K562 (cell line): ENCODE measurements at regions not wholly inside any gene's neighbourhood (a gene's known extent, or its start where the extent isn't known, plus 50 kb on each side); places are given as distances from the start of the nearest gene placed in this dataset.

Experiments
- ATAC-seq: fragments of 200-7000 bp; cut with Tn5 transposase; 3 replicates; pipeline ENCODE4 v1.9.1; 2020; ENCODE audit warnings: moderate library complexity
- BruUV-seq: library from RNA; stranded (reverse); fragments of 400-500 nt; replicated peaks from 2 replicates; lab custom pipeline; 2021; lab: Mats Ljungman, UMichigan
- CTCF ChIA-PET: fragments of 300-600 bp; formaldehyde crosslinking; extraction: SDS; loops from one replicate; lab custom pipeline; 2021; ENCODE audit warnings: low intra/inter-chr PET ratio; lab: Yijun Ruan, JAX
- POLR2A ChIA-PET: fragments of 300-600, 350-650 bp; sonication (Branson Sonifier 250); formaldehyde crosslinking; extraction: SDS; loops from one replicate; lab custom pipeline; 2021; ENCODE audit warnings: antibody characterized with exemption, inconsistent platforms; lab: Yijun Ruan, JAX
- DNase-seq, 4 experiments: peaks; one replicate each; pipeline versions ENCODE4 v3.0.0 to v3.0.0-alpha.2; 2011 to 2018; ENCODE audit warnings: low spot score in 3 of 4, mixed read lengths in 3 of 4; ENCODE audit errors: extremely low read depth in 1 of 4
- FAIRE-seq: peaks from 2 replicates; lab custom pipeline; 2011; peaks lifted over from hg19 to GRCh38; lab: Jason Lieb, UNC
- H2AFZ ChIP-seq: 2 replicates; pipeline ENCODE4 v1.6.0; 2011; ENCODE audit warnings: low read depth, low read length, control low read depth, inconsistent platforms
- H3K27ac ChIP-seq: fragments of 200-600 bp; 3 replicates; pipeline ENCODE4 v1.8.0; 2011; ENCODE audit warnings: low read depth, mild to moderate bottlenecking, control low read depth, inconsistent platforms, low read length, moderate library complexity, mixed read lengths; ENCODE audit errors: extremely low read depth
- H3K27me3 ChIP-seq, 2 experiments: fragments of 300-600 bp in 1 of 2; 2 replicates in 1 of 2; 3 replicates in 1 of 2; pipeline versions ENCODE4 v1.6.0 to v1.8.0; 2011; ENCODE audit warnings: inconsistent platforms in 2 of 2, low read length in 2 of 2, mild to moderate bottlenecking in 1 of 2, mixed read lengths in 1 of 2, moderate library complexity in 1 of 2; ENCODE audit not compliant: control insufficient read depth in 2 of 2, insufficient read depth in 2 of 2
- H3K36me3 ChIP-seq: fragments of 300-600 bp; 3 replicates; pipeline ENCODE4 v1.8.0; 2011; ENCODE audit warnings: mild to moderate bottlenecking, low read length, inconsistent platforms; ENCODE audit not compliant: control insufficient read depth, insufficient read depth
- H3K4me1 ChIP-seq, 2 experiments: fragments of 200-600 bp in 1 of 2; replicated peaks in 1 of 2; 2 replicates in 1 of 2; 3 replicates in 1 of 2; pipeline versions ENCODE4 v1.5.1 to v1.8.0; 2011; ENCODE audit warnings: inconsistent platforms in 2 of 2, low read length in 2 of 2, mild to moderate bottlenecking in 1 of 2, mixed read lengths in 1 of 2, moderate library complexity in 1 of 2; ENCODE audit not compliant: control insufficient read depth in 2 of 2, insufficient read depth in 2 of 2
- H3K4me2 ChIP-seq: 2 replicates; pipeline ENCODE4 v1.6.1; 2011; ENCODE audit warnings: low read length, control low read depth, inconsistent platforms, mixed read lengths; ENCODE audit not compliant: insufficient read depth
- H3K4me3 ChIP-seq: fragments of 200-600 bp; sonication (generic), shearing (Covaris generic); 2 replicates; pipeline ENCODE4 v1.5.1; 2016; ENCODE audit warnings: control low read depth, inconsistent platforms
- H3K79me2 ChIP-seq: fragments of 200-600 bp; 3 replicates; pipeline ENCODE4 v1.8.0; 2011; ENCODE audit warnings: low read length, inconsistent platforms; ENCODE audit not compliant: control insufficient read depth, insufficient read depth
- H3K9ac ChIP-seq, 2 experiments: 2 replicates each; pipeline versions ENCODE4 v1.6.0 to v1.6.1; 2011; ENCODE audit warnings: low read depth in 2 of 2, low read length in 2 of 2, control low read depth in 1 of 2, inconsistent platforms in 1 of 2, mild to moderate bottlenecking in 1 of 2, mixed read lengths in 1 of 2; ENCODE audit not compliant: insufficient read depth in 1 of 2
- H3K9me1 ChIP-seq: one replicate; pipeline ENCODE4 v1.6.0; 2011; ENCODE audit warnings: inconsistent platforms, mild to moderate bottlenecking, low read length, moderate library complexity; ENCODE audit not compliant: control insufficient read depth, insufficient read depth
- H3K9me3 ChIP-seq: replicated peaks from 2 replicates; pipeline ENCODE4 v1.5.1; 2011; ENCODE audit warnings: low read depth, low read length, inconsistent platforms; ENCODE audit not compliant: control insufficient read depth, insufficient read depth
- H4K20me1 ChIP-seq: replicated peaks from 2 replicates; pipeline ENCODE4 v1.6.1; 2011; ENCODE audit warnings: low read length, inconsistent platforms, mixed read lengths; ENCODE audit not compliant: control insufficient read depth, insufficient read depth
- ADNP ChIP-seq: fragments of 200-800 bp; sonication (Bioruptor generic); IDR thresholded peaks from 2 replicates; pipeline ENCODE4 v1.6.1; 2016; ENCODE audit warnings: missing genetic modification characterization, missing compliant biosample characterization
- CBX3 ChIP-seq, 2 experiments: IDR thresholded peaks; 1 replicate in 1 of 2; 2 replicates in 1 of 2; pipeline ENCODE4 v1.6.1; 2012; ENCODE audit warnings: inconsistent platforms in 2 of 2, low read length in 2 of 2, borderline replicate concordance in 1 of 2, control low read depth in 1 of 2
- DACH1 ChIP-seq: fragments of 450-650 bp; IDR thresholded peaks from 2 replicates; pipeline ENCODE4 v1.6.1; 2018; ENCODE audit not compliant: partially characterized antibody
- EP300 ChIP-seq: IDR thresholded peaks from 2 replicates; pipeline ENCODE4 v1.6.1; 2012; ENCODE audit warnings: low read length, improper control_type of control experiment
- ETV5 ChIP-seq: sonication (generic); formaldehyde crosslinking; IDR thresholded peaks from 2 replicates; pipeline ENCODE4 v1.4.0; 2020; ENCODE audit warnings: low read depth, mild to moderate bottlenecking, missing genetic modification reagents
- HMG20B ChIP-seq: fragments of 250-450 bp; sonication (Bioruptor Pico); IDR thresholded peaks from 2 replicates; pipeline ENCODE4 v1.5.0; 2021; ENCODE audit warnings: mild to moderate bottlenecking
- TEAD2 ChIP-seq: fragments of 450-650 bp; IDR thresholded peaks from 2 replicates; pipeline ENCODE4 v1.6.1; 2016; ENCODE audit warnings: missing genetic modification characterization, control low read depth, missing compliant biosample characterization
- XRCC4 ChIP-seq: IDR thresholded peaks from one replicate; pipeline ENCODE4 v1.6.1; 2011; ENCODE audit not compliant: insufficient read depth, insufficient read length; ENCODE audit errors: extremely low read depth
- ZNF324 ChIP-seq: fragments of 250-450 bp; sonication (Bioruptor Pico); IDR thresholded peaks from 2 replicates; pipeline ENCODE4 v1.4.0; 2020; ENCODE audit warnings: mild to moderate bottlenecking
- ZNF57 ChIP-seq: fragments of 450-650 bp; formaldehyde crosslinking; IDR thresholded peaks from 2 replicates; pipeline ENCODE4 v1.4.0; 2020; ENCODE audit warnings: mild to moderate bottlenecking, moderate library complexity
- ZNF778 ChIP-seq: fragments of 450-650 bp; formaldehyde crosslinking; IDR thresholded peaks from 2 replicates; pipeline ENCODE4 v1.4.0; 2020; ENCODE audit warnings: mild to moderate bottlenecking, moderate library complexity
- WGBS: fragments of 100-300 bp; shearing (Covaris generic); methylation state at CpG from one replicate; pipeline ENCODE4 v1.1.6; 2016; ENCODE audit warnings: low coverage, mixed read lengths; ENCODE audit not compliant: insufficient coverage; ENCODE audit errors: missing lambda C conversion rate; 5-methylcytosine and 5-hydroxymethylcytosine counted together
- in situ Hi-C: fragments of 300-500 bp; cut with MboI; formaldehyde crosslinking; loops from 4 replicates; pipeline ENCODE4 v1.15.0; 2018; ENCODE audit warnings: inconsistent platforms, mixed read lengths
- intact Hi-C: fragments of 100-400 bp; cut with micrococcal nuclease; formaldehyde crosslinking; loops from 2 replicates; pipeline ENCODE4 v1.14.2; 2022
- TF ChIP-seq, protein P1 (sequence below): fragments of 250-450 bp; sonication (Bioruptor Pico); IDR thresholded peaks from 2 replicates; pipeline ENCODE4 v1.8.0; 2022; ENCODE audit warnings: inconsistent platforms, mild to moderate bottlenecking, moderate library complexity, borderline replicate concordance
- TF ChIP-seq, protein P2 (sequence below): fragments of 450-650 bp; conservative IDR thresholded peaks from 2 replicates; pipeline ENCODE4 v1.6.1; 2016; ENCODE audit warnings: missing genetic modification characterization, low read depth, mild to moderate bottlenecking, control low read depth, missing compliant biosample characterization

DNA sequence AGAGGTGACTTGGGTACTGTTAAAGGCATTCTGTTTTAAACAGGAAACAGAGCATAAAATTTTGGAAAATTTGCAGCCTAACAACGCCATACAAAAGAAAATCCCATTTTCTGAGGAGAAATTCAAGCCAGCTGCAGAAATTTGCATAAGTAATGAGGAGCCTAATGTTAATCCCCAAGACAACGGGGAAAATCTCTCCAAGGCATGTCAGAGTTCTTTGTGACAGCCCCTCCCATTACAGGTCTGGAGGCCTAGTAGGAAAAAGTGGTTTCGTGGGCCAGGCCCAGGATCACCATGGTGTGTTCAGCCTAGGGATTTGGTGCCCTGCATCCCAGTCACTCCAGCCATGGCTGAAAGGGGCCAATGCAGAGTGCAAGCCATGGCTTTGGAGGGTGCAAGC lies 1333.1 kb upstream of the TENM4 start:
- ChIA-PET POLR2A (no interaction called here), CTCF (no interaction called here)
- Histone ChIP-seq H3K36me3 (no peaks in the 10 kb centered on the region), H2AFZ (no peak overlapping the region), H3K4me3 (no peak overlapping the region), H3K9me1 (no peaks in the 10 kb centered on the region), H3K9me3 (no peaks in the 10 kb centered on the region), H4K20me1 (no peaks in the 10 kb centered on the region), H3K4me1 (no peaks in the 10 kb centered on the region), H3K27me3 (no peaks in the 10 kb centered on the region), H3K9ac (no peak overlapping the region), H3K79me2 (no peaks in the 10 kb centered on the region), H3K27ac (no peak overlapping the region), H3K4me2 (no peak overlapping the region)
- FAIRE-seq (no peak), ATAC-seq (no peak), DNase-seq (no peak)
- 0% methylated on average over 3 of the region's 3 CpGs for WGBS
- no peak for TF ChIP-seq CBX3 (IDR thresholded peaks at IDR 0.05; ENCODE audit: borderline replicate concordance in 1 of 2, low read length in 2 of 2)
- TF ChIP-seq ZNF57: no peak
- no peak for TF ChIP-seq ZNF778 (CRISPR knock-in tag)
- TF ChIP-seq TEAD2: no peak
- no peak for TF ChIP-seq ADNP (tag)
- no peak for TF ChIP-seq DACH1
- no peak for TF ChIP-seq HMG20B (CRISPR knock-in tag)
- no peak for TF ChIP-seq EP300
- TF ChIP-seq, protein P1, sequence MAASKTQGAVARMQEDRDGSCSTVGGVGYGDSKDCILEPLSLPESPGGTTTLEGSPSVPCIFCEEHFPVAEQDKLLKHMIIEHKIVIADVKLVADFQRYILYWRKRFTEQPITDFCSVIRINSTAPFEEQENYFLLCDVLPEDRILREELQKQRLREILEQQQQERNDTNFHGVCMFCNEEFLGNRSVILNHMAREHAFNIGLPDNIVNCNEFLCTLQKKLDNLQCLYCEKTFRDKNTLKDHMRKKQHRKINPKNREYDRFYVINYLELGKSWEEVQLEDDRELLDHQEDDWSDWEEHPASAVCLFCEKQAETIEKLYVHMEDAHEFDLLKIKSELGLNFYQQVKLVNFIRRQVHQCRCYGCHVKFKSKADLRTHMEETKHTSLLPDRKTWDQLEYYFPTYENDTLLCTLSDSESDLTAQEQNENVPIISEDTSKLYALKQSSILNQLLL: no peak
- no peak for TF ChIP-seq ETV5 (CRISPR knock-in tag)
- TF ChIP-seq ZNF324 (CRISPR knock-in tag): no peak
- no peak for TF ChIP-seq XRCC4
- TF ChIP-seq, protein P2, sequence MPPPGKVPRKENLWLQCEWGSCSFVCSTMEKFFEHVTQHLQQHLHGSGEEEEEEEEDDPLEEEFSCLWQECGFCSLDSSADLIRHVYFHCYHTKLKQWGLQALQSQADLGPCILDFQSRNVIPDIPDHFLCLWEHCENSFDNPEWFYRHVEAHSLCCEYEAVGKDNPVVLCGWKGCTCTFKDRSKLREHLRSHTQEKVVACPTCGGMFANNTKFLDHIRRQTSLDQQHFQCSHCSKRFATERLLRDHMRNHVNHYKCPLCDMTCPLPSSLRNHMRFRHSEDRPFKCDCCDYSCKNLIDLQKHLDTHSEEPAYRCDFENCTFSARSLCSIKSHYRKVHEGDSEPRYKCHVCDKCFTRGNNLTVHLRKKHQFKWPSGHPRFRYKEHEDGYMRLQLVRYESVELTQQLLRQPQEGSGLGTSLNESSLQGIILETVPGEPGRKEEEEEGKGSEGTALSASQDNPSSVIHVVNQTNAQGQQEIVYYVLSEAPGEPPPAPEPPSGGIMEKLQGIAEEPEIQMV: no peak
- in situ Hi-C loops (no loop called here), intact Hi-C loops (no loop called here)
- BruUV-seq: no TSS peak
